Skin epidermis (tissue), 12 donors: ENCODE measurements at regions not wholly inside any gene's neighbourhood (a gene's known extent, or its start where the extent isn't known, plus 50 kb on each side); places are given as distances from the start of the nearest gene placed in this dataset.
A peak's percentile ranks its signal among the peaks of the same experiment; 100 is the strongest.
"Not testable (repeated sequence)": the region's sequence is repeated elsewhere in the genome, so short reads cannot be mapped to it uniquely, and the experiment has no call there.

ENCODE experiments used
- H3K27ac ChIP-seq, 21 experiments: fragments of 200-600 bp; sonication (generic) in 11 of 21; one replicate each; pipeline ENCODE4 v1.5.0; 2020; ENCODE audit warnings: mild to moderate bottlenecking in 3 of 21, inconsistent platforms in 2 of 21, moderate library complexity in 2 of 21
- H3K4me3 ChIP-seq, 7 experiments: fragments of 200-600 bp; sonication (generic) in 2 of 7; one replicate each; pipeline ENCODE4 v1.5.0; 2020; ENCODE audit warnings: inconsistent platforms in 2 of 7, mild to moderate bottlenecking in 2 of 7, moderate library complexity in 1 of 7

DNA sequence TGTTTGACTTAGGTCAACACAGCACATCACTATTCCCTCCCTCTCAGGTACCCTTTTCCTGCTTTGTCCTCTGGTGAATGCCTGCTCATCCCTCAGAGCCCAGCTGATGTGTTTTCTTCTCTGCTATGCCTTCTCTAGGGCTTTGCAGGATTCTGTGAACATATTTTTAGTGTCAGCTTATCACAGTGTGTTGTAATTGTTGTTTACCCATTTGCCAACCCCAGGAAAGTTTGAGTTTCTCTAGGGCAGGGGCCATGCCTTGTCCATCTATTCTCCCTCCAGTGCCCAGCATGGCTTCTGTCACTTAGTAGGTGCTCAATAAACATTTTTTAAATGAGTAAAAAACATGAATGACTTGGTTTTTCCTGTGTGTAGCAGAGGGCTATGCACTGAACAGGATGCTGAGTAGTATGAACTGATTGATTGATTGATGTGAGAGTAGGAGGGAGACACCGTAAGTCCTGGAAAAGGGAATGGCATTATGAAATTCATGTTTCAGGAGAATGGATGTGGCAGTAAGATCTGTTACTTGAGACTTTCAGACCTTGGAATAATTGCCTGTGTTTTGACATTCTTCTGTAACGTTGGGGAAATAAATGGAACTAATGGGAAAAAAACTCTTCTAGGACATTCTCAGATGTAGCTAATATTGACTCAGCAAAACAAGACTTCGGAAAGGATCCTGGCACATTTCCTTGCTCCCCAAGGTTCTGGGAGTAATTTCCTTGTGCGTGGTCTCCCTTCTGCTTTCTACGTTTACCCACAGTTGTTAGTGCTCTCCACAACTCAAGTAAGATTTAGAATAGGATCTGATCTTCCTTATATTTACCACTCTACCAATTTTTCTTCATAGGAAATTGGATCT, 267.3 kb upstream of the TBL1XR1 start:
- peak overlapping the region in 1 of 21 experiments; percentile 29 for H3K27ac ChIP-seq
- H3K4me3 ChIP-seq: no peak overlapping the region

DNA sequence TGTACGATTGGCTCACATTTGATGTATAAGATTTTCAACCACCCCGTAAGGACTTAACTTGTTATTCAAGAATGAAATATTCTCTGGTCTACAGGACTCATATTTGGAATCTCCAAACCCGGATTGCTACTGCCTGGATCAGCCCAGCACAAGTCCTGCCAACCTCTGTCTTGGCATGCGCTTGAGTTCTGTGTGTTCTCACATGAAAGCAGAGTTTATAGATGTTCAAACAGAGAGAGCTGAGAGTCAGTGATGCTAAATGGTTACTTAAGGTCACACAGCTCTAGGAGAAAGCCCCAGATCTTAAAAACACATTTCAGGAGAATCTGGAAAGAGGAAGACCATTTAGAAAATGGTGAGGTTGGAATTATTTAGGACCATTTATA, 268.0 kb upstream of the TBL1XR1 start:
- Histone ChIP-seq H3K4me3 (no peak overlapping the region), H3K27ac (peak overlapping the region in 2 of 21 experiments; percentile 3 to 29)

DNA sequence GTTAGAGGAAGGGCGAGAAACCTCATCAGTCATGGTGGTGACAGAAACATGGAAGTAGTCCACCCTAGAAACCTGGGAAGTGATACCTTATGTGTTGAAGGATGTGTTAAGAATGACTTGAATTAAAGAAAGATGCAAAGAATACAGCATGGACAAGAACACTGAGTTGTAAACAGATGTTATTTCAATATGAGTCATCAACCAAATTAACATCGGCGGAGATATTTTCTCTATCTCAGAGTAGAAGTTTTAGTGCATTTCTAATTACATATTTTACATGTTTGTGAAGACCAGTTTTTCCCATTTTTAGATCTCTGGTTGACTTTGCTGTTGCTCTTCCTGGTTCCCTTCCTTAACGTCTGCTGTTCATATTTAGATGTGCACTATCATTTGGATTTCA, 268.8 kb upstream of the TBL1XR1 start:
- Histone ChIP-seq H3K4me3 (no peak overlapping the region), H3K27ac (no peak overlapping the region)

DNA sequence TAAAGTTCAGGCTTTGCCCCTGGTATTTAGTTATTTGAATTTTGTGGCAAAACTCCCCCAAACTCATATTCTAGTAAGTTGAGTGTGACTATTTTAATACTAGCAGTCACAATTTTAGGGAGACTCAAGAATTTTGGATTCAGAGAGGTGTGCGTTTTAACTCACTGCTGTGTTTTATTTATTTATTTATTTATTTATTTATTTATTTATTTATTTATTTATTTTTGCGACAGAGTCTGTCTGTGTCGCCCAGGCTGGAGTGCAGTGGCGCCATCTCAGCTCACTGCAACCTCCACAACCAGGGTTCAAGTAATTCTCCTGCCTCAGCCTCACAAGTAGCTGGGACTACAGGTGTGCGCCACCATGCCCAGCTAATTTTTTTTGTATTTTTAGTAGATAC, 269.3 kb upstream of the TBL1XR1 start:
- H3K27ac ChIP-seq, H3K4me3 ChIP-seq: not testable (repeated sequence)

DNA sequence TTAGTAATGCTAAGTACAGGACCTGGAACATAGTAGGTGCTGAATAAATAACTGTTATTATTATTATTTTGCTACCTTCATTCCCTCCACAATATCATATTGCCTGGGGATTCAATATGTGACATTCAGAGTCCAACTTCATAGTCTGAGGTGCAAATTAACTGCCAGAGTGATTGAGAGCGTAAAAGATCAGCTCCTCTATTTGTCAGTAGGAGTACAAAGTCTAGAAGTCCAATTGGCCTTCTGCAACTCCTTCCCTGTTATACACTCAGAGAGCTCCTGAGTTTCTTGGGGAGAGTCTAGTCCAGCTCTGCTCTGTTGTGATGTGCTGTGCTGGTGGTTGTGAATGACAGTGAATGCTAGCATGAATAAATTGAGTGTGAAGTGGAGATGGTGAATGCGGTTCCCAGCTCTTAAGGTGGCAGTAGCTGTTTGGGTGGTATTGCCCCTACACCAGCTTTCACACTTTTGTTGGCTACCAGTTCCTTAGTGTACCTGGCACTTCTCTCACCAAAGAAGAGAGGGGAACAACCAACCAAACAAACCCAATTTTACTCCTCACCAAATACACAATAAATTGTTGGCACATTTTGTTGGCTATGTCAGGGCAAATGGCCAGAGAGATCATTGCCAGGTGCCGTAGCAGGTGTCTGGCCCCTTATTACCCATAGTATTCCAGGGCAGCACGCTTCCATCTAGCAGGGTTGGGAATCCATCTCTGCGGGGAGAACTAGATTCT, 270.1 kb upstream of the TBL1XR1 start:
- H3K27ac ChIP-seq: no peak overlapping the region
- no peak overlapping the region for H3K4me3 ChIP-seq

DNA sequence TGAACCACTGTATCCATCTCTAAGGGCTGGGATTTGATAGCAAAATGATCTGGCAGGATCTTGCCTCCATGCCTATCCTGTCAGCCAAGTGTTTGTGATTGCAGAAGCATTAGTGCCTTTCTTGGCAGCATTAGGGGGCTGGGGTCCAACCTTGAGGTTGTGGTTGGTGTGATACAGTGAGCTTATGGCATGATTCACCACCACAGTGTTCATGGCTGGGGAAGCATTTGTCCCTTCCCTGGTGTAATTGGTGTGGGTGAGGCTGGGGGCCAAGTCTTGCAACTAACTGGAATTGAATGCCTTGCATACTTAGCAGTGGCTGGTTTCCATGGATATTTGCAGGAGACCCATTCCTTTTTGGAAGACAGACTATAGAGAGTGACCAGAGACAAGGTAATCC, 271.0 kb upstream of the TBL1XR1 start:
- Histone ChIP-seq H3K27ac (no peak overlapping the region), H3K4me3 (no peak overlapping the region)

DNA sequence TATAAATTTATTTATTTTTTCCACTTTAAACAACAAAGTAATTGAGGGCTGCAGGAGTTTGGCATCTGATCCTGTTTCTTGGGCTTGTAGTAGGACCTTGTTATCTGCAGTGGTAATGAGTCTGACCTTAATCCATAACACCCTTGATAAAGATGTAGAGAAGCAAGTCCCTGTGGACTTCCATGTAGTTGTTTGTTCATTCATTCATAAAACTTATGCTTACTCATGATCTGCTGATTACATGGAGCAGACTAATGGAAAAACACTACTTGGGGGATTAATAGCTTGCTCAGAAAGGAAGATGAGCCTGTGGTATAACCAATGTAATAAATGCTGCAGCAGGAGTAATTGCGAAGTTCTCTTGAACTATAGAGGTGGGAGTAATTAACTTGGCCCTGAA, 271.5 kb upstream of the TBL1XR1 start:
- Histone ChIP-seq H3K27ac (peak overlapping the region in 1 of 21 experiments; percentile 18), H3K4me3 (no peak overlapping the region)

DNA sequence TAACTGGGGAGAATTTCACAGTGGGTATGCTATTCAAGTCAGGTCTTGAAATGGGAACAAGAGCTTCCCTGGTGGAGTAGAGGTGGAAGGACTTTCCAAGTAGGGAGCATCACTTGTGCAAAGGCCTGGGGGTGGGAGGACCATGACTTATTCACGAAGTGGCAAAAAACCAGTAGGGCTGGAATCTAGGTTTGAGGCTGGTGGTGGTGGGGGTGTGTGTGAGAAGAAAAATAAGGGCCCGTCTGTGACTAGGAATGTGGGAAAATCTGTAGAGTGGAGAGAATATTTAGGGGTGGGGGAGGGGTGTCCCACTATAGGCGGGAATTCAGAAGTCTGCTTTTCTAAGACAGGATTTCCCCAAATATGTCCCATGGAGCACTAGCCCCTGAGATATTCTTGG, 271.9 kb upstream of the TBL1XR1 start:
- no peak overlapping the region for H3K4me3 ChIP-seq
- H3K27ac ChIP-seq: peak overlapping the region in 1 of 21 experiments; percentile 18

DNA sequence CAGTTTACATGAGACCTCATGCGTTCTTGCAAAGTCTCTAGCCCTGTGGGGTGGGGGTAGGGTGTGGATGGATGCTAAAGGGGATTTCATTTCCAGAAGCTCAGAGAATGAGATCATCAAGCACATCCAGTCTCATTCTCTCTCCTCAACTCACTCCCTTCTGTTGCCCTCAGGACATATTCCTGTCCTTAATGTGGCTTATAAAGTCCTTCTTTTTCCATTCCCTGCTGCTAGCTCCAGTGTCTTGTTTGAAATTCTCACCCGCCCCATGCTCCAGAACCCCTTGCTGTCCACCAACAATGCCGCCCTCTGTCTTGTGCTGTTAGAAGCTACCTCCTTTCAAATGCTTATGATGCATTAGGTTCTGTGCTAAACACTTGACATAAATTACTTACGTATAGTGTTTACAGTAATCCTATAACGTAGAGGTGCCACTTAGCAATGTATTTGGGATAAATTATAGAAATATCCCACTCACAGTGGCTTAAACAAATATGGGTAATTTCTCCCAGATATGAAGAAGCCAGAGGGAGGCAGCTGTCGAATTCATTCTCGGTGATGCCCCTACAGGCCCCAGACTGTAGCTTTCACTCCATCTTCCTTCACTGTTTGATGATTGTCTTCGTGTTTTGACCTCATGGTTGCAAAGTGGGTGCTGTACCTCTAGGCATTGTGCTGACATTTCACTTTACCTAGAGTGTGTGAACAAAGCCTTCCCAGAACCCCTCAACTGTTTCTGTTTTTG, 273.1 kb upstream of the TBL1XR1 start:
- H3K27ac ChIP-seq: no peak overlapping the region

DNA sequence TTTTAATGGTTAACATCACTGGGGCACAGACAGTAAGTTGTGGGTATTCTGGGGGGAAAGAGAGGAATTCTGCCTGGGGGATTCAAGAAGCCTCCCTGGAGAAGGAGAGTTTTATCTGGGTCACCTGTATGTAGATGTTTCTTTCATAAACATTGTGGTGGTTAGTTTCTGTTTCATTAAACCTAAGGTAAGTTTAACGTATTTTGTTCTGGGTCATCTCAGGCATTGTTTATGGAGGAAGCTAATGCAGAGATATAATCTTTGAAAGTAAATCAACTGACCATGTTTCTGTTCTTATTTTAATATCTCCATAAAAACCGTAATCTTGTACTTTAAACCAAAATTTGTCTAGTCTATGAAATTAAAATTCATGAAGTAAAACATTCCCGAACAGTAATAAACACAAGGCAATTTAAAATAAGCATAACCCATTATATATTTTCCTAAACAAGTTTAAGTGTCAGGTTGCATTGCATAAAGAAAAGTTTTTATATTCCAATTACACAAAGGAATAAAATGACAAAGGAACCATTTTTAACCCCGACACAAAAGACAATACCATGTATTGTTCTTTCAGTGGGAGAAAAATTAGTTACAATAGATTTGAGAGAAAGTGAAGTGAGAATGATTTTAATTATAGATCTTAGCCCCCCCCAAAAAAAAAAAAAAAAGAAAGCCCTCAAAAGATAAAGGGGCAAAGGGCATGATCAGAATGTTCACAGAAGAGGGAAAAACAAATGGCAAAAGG, 274.6 kb upstream of the TBL1XR1 start:
- no peak overlapping the region for H3K4me3 ChIP-seq
- no peak overlapping the region for H3K27ac ChIP-seq

More for the DNA sequence above, 273.1 kb upstream of the TBL1XR1 start:
- no peak overlapping the region for H3K4me3 ChIP-seq

DNA sequence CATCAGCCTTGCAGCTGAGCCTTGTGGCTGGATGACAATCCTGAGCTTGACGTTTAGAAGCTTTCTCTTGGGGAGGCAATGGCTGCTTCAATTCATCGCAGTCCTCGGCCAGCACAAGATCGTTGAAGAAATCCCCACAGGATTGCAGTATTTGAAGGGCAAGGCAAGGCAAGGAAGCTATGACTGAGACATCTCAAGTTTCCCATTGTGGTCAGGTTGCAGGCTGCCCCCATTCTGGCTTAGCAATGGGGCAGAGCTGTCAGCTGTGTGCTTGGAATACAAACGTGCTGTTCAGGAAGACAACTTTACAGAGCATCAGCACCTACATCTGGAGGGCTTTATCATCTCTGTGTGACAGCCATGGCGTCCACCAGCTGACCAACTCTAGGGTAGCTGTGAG, 275.9 kb upstream of the TBL1XR1 start:
- Histone ChIP-seq H3K27ac (no peak overlapping the region), H3K4me3 (no peak overlapping the region)

DNA sequence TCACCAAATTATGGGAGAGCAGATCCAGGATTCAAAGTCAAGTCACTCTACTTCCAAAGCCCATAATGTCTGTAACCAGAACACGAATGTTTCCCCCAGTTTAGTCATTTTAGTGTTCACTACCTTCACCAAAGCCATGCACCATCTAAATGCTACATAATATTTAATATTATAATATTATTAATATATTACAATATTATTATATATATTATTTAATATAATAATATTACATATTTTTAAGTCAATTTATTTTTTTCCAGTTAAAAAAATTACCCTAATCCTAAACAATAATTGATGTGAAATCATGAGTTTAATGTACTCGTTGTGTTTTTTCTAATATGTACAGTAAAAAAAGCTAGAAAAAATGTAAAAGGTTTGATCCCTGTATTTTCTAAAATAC, 276.6 kb upstream of the TBL1XR1 start:
- Histone ChIP-seq H3K4me3 (no peak overlapping the region), H3K27ac (no peak overlapping the region)

DNA sequence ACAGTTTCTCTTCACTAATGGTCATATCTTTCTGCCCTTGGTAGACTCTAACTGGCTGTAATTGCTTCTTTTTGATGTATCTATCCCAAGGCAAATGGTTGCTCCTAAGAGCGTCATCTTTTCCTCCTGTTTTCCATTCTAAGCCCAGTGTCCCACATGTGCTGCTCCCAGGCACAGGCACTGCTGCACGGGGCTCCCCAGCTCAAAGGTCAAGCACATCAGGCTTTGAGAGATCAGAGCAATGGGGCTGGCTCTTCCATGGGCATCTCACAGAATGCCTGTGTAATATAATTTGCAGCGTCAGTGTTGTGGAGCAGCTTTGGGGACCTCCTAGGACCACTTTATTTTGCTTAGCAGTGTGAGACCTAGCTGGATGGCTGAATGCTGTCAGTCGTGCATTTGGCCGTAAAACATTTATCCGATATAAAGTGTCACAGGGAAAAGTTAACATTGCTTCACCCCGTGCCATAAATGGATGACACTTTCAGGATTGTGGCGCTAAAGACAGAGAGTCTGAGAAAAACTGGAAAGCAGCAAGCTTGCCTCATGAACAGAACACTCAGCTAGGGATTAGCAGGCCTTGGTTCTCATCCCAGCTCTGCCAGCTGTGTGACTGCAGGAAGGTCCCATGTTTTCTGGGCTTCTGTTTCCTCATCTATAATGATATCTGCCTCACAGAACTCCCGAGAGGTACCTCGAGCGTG, 277.5 kb upstream of the TBL1XR1 start:
- H3K27ac ChIP-seq: no peak overlapping the region

DNA sequence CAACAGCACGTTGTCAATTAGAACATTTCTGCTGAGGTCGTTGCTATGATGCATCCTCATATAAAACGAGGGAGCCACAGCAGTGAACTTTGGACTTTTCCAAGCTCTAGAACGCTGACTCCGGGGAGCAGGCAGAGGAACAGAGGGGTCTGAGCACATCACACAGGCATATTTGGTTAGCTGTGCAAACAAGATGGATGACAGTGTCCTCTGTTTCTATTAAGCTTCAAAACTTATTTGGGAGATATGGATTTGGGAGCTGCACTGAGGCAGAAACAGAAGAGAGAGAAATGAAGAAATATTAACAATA, 278.0 kb upstream of the TBL1XR1 start:
- H3K4me3 ChIP-seq: no peak overlapping the region
- no peak overlapping the region for H3K27ac ChIP-seq

More for the DNA sequence above, 277.5 kb upstream of the TBL1XR1 start:
- no peak overlapping the region for H3K4me3 ChIP-seq

DNA sequence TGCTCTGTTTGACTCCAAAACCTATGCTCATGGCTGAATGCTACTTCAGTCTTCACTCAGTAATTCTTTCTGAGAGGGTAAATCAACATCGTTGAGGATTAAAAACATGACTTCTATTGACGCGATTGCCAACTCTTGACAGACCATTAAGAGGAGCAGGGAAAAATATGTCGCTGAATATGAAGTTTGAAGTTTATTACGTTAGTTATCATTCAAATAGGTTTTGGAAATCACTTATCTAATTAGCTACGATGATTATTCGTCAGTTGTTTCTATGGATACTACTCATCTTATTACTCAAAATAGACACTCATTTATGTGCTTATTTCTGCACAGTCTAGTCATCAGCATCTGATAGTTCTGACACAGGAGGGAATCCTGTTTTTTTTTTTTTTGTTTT, 279.2 kb upstream of the TBL1XR1 start:
- Histone ChIP-seq H3K27ac (no peak overlapping the region), H3K4me3 (no peak overlapping the region)

DNA sequence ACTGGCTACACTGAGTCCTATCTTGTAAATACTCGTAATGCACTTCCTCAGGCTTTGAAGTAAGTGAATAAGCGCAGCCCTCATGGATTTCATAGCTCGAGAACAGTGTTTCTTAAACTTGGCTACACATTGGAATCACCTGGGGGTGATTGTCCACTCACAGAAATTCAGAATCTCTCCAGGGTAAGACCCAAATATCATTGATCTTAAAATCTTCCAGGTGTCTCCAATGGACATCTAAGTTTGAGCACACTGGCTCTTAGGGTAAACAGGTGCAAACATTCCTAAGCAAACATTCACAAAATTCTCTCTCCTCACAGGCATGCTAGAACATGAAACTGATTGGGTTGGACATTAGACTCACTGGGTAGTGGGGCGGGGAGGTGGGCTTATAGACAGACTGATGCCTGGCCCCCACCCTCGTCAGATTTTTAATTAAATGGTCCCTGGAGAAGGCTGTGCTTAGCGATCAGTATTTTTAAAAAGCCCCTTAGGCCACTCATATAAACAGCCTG, 279.7 kb upstream of the TBL1XR1 start:
- no peak overlapping the region for H3K4me3 ChIP-seq
- no peak overlapping the region for H3K27ac ChIP-seq

DNA sequence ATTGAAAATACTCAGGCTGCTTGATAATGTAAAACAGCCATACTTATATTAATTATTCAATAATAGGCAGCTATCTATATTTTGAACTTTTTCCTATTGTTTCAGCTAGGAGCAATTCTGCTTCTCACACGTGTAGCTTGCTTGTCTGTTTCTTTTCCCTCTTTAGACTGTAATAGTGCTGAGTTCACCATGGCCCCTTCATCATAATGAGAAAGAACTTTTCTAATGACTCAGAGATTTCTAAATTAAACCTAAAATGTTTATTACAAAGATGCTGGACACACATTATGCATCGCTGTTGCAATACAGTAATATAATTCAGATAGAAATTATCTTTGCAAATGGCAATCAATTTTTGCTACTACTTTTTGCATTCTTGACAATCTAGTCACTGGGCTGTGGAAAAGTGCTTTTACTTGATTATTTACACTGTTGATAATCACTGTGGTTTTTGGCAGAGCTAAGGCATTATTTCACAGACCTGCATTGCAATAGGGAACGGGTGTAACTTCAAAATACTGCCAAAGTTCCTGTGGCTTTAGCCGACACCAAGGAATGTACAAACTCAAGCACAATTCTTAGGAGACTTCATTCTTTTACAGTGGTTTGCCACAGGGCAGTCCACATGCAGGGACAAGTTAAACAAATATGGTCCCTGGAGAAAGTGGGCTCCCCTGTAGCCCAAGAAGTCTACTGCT, 281.0 kb upstream of the TBL1XR1 start:
- Histone ChIP-seq H3K27ac (peak overlapping the region in 15 of 21 experiments; percentile 1 to 72 (median 54)), H3K4me3 (no peak overlapping the region)

DNA sequence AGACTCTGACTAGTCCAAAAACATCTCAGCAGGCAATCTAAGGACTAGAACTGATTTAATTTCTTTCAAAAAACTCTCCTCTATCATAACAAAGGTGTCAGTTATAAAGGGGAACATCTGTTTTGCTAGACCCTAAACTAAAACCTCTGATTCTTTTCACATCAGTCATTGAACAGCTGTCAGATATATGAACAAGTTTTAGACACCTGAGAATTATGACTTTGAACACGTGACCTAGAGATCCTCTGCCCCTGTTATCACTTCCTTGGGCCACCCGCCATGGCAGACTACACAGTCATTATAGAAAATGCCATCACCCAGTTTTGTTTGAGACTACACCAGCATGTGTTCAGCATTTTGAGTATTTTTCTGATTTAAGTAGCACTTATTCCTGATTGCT, 282.3 kb upstream of the TBL1XR1 start:
- Histone ChIP-seq H3K27ac (peak overlapping the region in 2 of 21 experiments; percentile 52 to 62), H3K4me3 (no peak overlapping the region)

DNA sequence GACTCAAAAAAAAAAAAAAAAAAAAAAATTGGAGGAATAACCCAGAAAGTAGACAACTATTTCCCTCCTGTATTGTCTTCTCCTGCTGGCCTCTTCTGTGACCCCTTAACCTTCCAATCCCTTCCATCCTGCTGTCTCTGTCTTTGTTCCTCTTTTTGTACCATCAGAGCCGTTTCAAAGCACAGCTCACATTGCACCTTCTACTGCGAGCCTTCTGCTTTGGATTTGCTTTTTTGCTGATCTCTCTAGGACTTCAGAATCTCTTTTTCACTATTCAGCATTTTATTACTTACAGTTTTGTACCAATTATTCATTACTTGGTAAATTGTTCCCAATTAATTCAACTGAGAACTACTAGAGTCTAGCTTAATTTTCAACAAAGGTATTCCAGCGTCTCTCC, 284.0 kb upstream of the TBL1XR1 start:
- no peak overlapping the region for H3K4me3 ChIP-seq
- no peak overlapping the region for H3K27ac ChIP-seq
